ENCODE measurements at regions not wholly inside any gene's neighbourhood (a gene's known extent, or its start where the extent isn't known, plus 50 kb on each side); places are given as distances from the start of the nearest gene placed in this dataset.

DNA sequence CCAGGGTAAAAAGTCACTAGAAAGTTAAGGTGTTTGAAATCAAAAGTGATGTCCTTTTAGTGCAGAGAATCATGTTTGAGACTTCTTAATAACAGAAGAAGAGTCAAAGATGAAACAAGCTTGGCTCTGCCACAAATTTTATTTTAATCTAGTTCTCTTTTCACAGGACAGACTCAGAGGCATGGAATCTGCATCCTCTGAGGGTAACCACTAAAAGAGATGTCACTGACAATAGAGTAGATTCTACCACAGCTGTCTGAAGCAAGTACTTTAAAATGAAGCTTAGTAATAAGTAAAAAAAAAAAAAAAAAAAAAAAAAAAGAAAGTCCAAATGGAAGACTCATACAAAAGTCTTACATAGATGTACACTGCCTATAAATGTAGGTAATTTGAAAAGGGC lies 519.7 kb upstream of the PRMT6 start:
- TF ChIP-seq, protein P1, sequence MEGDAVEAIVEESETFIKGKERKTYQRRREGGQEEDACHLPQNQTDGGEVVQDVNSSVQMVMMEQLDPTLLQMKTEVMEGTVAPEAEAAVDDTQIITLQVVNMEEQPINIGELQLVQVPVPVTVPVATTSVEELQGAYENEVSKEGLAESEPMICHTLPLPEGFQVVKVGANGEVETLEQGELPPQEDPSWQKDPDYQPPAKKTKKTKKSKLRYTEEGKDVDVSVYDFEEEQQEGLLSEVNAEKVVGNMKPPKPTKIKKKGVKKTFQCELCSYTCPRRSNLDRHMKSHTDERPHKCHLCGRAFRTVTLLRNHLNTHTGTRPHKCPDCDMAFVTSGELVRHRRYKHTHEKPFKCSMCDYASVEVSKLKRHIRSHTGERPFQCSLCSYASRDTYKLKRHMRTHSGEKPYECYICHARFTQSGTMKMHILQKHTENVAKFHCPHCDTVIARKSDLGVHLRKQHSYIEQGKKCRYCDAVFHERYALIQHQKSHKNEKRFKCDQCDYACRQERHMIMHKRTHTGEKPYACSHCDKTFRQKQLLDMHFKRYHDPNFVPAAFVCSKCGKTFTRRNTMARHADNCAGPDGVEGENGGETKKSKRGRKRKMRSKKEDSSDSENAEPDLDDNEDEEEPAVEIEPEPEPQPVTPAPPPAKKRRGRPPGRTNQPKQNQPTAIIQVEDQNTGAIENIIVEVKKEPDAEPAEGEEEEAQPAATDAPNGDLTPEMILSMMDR (IDR thresholded peaks at IDR 0.05; ENCODE audit: low read depth, low read length) = no peak
- DNase-seq (ENCODE audit: low read depth in 2 of 2) = no peak
- H3K4me3 ChIP-seq (replicated peaks in 1 of 2; ENCODE audit: low read depth in 2 of 2, low read length in 2 of 2) = no peak overlapping the region

DNA sequence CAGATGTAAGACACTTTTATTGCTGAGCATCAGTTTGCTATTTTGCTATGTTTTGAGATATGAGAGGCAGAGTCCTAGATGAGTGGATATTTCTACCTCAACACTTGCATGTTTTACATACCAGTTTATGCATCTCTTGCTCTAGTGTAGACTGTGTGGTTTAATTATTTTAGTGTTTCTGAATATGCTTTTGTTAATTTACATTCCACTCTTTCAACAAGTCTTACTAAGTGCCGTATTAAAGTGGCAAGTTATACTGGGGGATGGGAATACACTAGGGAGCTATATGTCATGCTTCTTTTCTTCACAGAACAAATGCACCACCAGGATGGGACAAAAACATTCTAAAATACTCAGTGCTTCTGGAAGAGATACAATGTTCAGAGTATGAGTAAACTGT lies 507.7 kb upstream of the PRMT6 start:
- no peak for DNase-seq (ENCODE audit: low read depth in 2 of 2)
- no peak overlapping the region for H3K4me3 ChIP-seq (replicated peaks in 1 of 2; ENCODE audit: low read depth in 2 of 2, low read length in 2 of 2)
- TF ChIP-seq, protein P1 (IDR thresholded peaks at IDR 0.05; ENCODE audit: low read depth, low read length) = no peak

DNA sequence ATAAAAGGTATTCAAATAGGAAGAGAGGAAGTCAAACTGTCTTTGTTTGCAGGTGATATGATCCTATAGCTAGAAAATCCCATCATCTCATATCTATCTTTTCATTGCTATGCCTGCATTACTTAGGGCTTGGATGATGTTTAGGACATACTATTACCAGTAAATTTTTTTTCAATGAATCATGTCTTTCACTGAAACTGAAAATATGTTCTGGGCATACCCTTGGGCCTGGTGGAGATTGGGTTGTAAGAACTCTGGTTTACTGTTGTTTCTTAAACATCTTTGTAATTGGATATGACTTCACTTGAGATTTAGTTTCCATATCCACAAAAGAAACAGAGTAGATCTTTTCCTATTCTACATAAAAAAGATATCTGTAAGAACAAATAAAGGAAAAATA lies 502.2 kb upstream of the PRMT6 start:
- no peak for DNase-seq (ENCODE audit: low read depth in 2 of 2)
- TF ChIP-seq, protein P1 (IDR thresholded peaks at IDR 0.05; ENCODE audit: low read depth, low read length) = no peak
- no peak overlapping the region for H3K4me3 ChIP-seq (replicated peaks in 1 of 2; ENCODE audit: low read depth in 2 of 2, low read length in 2 of 2)

DNA sequence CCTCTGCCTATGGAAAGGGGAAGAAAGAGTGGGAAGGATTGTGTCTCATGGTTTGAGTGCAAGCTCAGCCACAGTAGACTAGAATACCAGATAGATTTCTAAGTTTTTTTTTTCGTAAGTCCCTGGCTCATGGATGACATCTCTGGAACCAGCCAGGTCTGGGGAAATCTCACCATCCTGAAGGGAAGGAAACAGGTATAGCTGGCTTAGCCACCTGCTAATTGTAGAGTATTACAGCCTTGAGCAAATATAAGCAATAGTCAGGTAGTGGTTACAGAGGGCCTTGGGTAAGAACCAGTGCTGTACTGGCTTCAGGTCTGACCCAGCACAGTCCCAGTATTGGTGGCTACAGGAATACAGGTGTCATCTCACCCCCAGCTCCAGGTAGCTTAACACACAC lies 500.9 kb upstream of the PRMT6 start:
- no peak for DNase-seq (ENCODE audit: low read depth in 2 of 2)
- H3K4me3 ChIP-seq (replicated peaks in 1 of 2; ENCODE audit: low read depth in 2 of 2, low read length in 2 of 2) = no peak overlapping the region
- TF ChIP-seq, protein P1 (IDR thresholded peaks at IDR 0.05; ENCODE audit: low read depth, low read length) = no peak

- DNase-seq (ENCODE audit: low read depth in 2 of 2) = no peak
- TF ChIP-seq, protein P1 (IDR thresholded peaks at IDR 0.05; ENCODE audit: low read depth, low read length) = no peak
- no peak overlapping the region for H3K4me3 ChIP-seq (replicated peaks in 1 of 2; ENCODE audit: low read depth in 2 of 2, low read length in 2 of 2)
Observed at GRCh38 chr1:106564192-106564591, 492.3 kb upstream of the PRMT6 start.

- no peak for DNase-seq (ENCODE audit: low read depth in 2 of 2)
- no peak overlapping the region for H3K4me3 ChIP-seq (replicated peaks in 1 of 2; ENCODE audit: low read depth in 2 of 2, low read length in 2 of 2)
- TF ChIP-seq, protein P1 (IDR thresholded peaks at IDR 0.05; ENCODE audit: low read depth, low read length) = no peak
Observed at GRCh38 chr1:106568201-106568974, 488.1 kb upstream of the PRMT6 start.

DNA sequence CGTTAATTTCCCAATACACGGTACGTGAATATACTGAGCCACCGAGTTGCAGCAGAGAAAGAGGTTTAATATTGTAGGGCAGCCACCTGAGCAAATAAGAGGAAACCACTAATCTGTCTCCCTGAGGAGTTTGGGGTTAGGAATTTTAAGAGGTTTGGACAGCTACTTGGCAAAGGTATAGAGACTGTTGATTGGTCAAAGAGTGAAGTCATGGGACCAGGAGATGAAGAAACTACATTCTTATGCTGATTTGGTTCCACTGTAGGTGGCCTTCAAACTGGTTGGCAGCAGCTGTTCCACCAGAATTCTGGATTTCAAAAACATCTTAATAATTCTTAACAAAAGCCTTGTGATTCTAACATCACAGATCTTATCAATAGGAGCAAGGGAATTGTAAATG lies 485.4 kb upstream of the PRMT6 start:
- TF ChIP-seq, protein P1 (IDR thresholded peaks at IDR 0.05; ENCODE audit: low read depth, low read length) = no peak
- no peak for DNase-seq (ENCODE audit: low read depth in 2 of 2)
- H3K4me3 ChIP-seq (replicated peaks in 1 of 2; ENCODE audit: low read depth in 2 of 2, low read length in 2 of 2) = no peak overlapping the region

All from cardiac fibroblast (primary cell).